ENCODE measurements at regions not wholly inside any gene's neighbourhood (a gene's known extent, or its start where the extent isn't known, plus 50 kb on each side); places are given as distances from the start of the nearest gene placed in this dataset.
"Not testable (repeated sequence)": the region's sequence is repeated elsewhere in the genome, so short reads cannot be mapped to it uniquely, and the experiment has no call there.

DNA sequence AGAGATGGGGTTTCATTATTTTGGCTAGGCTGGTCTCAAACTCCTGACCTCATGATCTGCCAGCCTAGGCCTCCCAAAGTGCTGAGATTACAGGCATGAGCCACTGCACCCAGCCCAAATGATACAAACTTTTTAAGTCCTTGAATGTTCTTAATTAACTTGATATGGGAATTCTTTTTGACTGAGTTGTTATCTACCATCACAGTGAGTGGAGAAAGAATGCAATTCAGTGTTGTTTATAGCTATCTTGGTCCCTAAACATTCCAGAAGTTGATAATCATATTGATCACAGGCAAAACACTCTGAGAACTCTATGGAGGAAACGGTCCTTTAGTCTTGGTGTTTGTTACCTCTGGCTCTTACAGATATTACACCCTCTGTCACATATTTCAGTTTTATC is 1072.5 kb downstream of the SUCLG1 start:
- DNase-seq (ENCODE audit: low read depth): no peak

DNA sequence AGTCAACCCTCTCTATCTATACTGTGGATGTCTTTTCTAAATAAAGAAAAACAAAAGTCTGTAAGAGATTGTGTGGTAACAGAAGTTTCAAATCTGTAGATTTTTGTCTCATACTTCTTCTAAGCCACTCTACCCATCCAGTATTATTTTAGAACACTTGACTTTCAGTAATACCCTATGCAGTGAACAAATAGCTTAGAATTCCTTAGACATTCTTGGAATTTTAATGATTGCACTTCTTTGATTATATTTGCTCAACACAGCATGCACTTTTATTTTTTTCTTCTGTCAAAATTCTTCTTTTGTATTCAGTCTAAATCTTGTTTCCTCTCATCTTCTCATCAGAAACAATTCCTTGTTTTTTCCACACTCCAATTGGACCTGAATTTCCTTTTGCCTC is 1080.2 kb downstream of the SUCLG1 start:
- no peak for DNase-seq (ENCODE audit: low read depth)

DNA sequence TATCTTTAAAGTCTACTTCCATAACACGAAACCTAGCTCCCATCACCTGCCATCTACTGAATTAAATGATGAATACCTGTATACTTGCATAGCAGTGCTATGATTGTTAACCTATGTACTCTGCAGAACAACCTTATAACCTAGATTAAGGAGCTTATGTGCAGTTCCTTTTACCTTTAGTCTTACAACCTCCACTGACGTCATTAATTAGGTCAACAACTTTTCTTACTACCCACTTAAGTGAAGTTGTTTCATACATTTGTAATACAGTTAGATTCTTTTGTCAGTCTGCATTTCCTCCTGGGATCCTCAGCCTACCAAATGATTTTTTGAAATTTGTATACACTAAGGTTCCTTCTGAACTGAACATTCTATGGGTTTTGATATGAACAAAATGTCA is 1082.3 kb downstream of the SUCLG1 start:
- no peak for DNase-seq (ENCODE audit: low read depth)

DNA sequence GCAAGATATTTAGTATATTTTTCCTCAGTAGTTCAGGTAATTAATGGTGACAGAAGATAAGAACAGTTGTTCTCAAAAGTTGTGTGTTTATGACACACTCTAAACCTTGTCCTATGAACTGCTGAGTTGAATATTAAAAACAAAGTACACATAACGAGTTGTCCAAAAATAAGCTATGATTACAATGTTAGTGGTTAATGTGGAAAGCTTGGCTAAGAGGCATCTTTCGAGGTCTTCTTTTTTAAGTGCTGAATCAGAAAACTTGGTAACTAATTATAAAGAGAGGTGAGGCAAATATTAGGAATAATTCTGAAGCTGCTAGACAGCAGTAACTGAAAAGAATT is 1088.7 kb downstream of the SUCLG1 start:
- DNase-seq (ENCODE audit: low read depth): no peak

DNA sequence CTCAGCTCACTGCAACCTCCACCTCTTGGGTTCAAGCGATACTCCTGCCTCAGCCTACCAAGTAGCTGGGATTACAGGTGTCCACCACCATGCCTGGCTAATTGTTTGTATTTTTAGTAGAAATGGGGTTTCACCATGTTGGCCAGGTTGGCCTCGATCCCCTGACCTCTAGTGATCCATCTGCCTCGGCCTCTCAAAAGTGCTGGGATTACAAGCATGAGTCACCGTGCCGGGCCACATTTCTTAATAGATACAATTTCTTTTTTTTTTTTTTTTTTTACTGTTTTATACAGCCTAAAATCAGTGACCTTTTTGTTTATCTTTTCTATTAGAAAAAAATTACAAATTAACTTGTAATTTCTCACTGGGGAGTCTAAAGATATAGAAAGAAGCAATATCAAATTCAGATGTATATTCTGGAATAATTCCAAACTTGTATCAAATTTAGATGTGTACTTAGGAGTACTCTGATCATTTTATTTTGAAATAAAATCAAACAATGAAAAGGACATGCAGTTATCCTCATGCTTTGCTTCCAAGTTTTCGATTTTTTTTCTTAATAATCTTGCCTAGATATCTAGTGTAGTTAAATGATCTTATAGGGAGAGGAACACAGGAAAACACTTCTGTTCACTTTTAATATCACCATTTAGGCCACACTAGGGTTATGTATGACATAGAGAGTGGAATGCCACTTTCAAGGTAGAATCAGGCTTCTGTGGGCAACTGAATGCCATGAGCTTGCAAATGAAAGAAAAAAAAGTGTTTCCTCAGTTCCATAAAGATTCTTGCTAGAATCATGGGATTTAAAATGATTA is 1089.3 kb downstream of the SUCLG1 start:
- no peak for DNase-seq (ENCODE audit: low read depth)

DNA sequence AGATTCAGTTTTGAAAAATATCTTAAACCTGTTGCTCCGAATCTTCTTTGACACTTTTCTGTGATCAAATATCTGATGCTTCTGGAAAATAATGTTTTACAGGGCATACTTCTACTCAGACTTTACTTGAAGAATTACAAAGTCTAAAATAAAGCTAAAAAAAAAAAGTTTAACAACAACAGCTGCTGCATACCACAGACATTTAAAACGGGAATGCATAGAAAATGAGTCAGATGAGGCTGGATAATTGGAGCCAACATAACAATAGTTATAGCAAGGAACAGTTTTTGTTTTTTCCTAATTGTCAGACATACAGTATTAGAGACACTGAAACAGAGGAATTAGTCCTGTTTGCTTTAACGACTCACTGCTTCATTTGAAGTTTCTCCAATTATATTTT is 1090.2 kb downstream of the SUCLG1 start:
- DNase-seq (ENCODE audit: low read depth): no peak

DNA sequence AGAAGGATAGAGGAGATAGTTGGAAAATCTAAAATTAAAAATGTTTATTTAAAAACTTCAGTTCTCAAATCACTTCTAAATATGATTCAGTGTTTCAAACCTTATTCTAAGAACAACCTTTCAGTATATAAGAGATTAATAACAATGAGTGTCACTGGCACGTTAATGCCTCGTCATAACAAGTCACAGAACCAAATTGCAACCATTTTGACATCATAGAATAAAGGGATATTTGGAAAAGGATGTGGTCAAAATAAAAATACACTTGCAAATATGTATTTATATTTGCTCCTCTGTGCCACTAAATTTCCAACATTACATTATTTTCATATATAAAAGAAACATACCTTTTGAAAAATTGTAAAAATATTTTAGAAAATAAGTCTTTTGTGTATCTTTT is 1090.6 kb downstream of the SUCLG1 start:
- DNase-seq (ENCODE audit: low read depth): no peak

DNA sequence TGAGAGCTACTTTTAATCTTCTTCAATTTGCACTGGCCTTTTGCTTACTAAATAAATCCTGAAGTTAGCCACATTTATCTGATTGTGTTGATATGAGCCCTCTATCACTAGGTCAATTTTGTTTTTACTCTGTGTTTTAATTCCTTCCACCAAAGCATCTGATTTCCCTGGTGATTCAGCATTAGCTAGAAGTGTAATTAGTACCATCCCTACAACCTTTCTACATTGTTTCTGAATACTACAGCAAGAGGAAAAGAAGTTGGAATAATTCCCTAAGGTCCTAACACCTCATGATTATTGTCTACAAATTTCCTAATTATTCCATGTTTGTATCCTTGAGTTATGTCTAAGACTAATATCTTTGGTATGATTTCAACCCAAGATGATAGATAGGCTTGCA is 1093.6 kb downstream of the SUCLG1 start:
- no peak for DNase-seq (ENCODE audit: low read depth)

DNA sequence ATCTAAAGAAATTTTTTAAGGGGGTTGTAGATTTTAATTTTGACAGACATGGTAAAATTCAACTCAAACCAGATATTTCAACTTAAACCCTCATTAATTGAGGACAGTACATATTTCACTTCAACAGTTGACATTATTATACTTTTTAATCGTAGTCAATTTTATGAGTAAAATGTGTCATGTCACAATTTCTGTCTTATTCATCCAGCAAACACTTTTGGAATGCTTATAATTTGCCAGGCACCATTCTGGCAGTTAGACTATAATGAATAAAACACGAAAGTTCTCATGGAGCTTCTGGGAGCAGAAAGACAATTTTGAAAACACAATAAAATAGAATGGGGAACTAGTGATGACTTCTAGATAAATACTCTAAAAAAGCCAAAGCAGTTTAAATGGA is 1094.8 kb downstream of the SUCLG1 start:
- DNase-seq (ENCODE audit: low read depth): no peak

DNA sequence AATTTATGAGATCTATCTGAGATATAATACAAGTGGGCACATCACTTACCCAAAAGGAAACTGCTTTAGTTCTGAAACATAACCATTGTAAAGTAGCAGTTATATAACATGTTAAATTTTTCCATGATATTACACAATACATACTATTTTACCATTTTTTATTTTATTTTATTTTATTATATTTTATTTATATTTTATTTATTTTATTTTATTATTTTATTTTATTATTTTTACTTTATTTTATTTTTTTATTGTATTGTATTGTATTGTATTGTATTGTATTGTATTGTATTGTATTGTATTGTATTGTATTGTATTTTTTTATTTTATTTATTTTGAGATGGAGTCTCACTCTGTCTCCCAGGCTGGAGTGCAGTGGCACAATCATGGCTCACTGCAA is 1095.9 kb downstream of the SUCLG1 start:
- not testable (repeated sequence) for DNase-seq (ENCODE audit: low read depth)

DNA sequence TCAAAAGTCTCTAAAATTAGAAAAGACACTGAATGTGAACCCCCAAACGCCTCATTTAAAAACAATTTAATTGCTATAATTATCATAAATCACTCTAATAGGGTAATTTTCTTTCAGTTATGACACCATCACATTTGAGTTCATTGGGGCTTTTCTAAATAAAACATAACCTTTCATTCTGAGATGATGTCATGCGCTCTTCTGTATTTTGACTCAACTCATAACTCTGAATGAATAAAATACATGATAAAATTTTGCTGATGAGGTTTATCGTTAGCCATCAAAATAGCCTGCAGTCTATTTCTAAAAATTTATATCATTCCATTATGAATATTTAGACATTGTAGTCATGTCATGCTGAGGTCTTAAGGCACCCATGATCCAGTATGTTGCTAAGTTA is 1099.7 kb downstream of the SUCLG1 start:
- DNase-seq (ENCODE audit: low read depth): no peak

DNA sequence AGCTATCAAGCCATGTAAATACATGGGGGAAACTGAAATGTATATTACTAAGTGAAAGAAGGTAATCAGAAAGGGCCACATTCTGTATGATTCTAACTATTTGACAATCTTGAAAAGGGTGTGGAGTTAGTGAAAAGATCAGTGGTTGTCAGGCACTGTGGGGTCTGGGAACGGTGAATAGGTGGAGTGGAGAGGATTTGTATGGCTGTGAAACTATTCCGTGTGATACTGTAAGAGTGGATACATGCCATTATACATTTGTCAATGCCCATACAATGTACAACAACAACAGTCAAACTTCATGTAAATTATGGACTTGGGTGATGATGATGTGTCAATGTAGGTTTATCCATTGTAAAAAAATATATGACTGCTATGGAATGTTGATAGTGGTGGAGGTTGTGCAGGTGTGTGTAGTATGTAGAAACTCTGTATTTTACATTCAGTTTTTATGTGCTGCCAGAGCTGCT is 1116.2 kb downstream of the SUCLG1 start:
- no peak for DNase-seq (ENCODE audit: low read depth)

DNA sequence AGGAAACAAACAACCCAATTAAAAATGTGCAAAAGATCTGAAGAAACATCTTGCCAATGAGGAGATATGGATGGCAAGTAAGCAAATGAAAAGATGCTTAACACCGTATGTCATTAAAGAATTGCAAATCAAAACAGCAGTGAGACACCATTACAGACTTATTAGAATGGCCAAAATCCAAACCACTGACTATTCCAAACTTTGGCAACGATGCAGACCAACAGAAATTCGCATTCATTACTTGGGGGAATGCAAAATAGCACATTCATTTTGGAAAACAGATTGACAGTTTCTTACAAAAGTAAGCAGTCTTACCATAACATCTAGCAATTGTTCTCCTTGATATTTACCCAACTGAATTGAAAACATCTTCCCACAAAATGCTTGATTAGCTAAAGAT is 1118.7 kb downstream of the SUCLG1 start:
- no peak for DNase-seq (ENCODE audit: low read depth)

DNA sequence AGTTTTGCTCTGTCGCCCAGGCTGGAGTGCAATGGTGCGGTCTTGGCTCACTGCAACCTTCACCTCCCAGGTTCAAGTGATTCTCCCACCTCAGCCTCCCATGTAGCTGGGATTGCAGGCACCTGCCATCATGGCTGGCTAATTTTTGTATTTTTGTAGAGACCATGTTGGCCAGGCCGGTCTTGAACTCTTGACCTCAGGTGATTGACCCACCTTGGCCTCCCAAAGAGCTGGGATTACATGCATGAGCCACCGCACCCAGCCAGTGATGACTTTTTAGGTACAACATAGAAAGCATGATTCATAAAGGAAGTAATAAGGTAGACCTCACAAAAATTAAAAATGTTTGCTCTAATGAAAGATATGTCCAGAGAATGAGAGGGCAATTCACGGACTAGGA is 1119.1 kb downstream of the SUCLG1 start:
- not testable (repeated sequence) for DNase-seq (ENCODE audit: low read depth)

DNA sequence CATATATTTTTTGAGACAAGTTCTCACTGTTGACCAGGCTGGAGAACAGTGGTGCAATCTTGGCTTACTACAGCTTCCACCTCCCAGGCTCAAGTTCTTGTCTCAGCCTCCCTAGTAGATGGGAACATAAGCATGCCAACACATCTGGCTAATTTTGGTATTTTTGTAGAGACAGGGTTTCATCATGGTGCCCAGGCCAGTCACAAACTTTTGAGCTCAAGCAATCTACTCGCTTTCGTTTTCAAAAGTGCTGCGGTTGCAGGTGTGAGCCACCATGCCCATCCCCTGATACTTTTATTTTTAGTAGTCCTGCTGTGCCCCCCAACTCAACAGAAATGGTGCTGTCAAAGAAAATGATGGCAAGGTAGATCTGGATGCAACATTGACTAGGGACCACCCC is 1127.3 kb downstream of the SUCLG1 start:
- no peak for DNase-seq (ENCODE audit: low read depth)

DNA sequence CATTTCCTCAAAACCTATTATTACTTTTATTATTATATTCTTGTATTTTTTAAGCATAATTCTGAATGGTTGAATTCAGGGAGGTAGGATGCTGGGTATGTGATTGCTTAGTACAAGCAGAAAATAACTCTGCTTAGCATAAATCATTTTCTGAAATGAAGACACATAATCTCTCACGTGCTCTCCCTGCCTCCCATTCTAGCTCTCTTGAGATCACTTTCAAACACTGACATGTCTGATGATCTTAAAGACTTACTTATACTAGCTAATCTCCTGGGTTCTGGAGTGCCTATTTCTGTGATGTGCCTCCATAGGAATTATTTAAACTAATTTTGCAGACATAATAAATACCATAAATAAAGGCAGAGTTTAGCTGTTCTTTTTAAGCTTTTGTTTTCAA is 1136.0 kb downstream of the SUCLG1 start:
- DNase-seq (ENCODE audit: low read depth): no peak

DNA sequence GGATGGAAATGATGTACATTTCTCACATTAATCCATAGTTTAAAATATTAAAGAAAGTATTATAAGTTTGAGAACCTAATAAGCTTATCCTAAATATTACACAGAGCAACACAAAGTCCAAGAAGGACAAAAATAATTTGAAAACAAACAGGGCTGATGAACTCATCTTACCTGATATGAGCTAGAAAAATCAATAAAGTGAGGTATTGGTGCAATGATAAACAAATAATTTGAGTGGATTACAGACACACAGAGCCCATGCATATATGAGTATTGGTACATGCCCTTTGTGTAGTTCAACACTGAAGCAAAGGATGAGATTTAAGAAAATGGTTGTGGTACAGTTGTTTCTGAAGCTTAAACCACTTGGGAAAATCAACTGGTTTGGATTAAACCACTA is 1139.0 kb downstream of the SUCLG1 start:
- no peak for DNase-seq (ENCODE audit: low read depth)

DNA sequence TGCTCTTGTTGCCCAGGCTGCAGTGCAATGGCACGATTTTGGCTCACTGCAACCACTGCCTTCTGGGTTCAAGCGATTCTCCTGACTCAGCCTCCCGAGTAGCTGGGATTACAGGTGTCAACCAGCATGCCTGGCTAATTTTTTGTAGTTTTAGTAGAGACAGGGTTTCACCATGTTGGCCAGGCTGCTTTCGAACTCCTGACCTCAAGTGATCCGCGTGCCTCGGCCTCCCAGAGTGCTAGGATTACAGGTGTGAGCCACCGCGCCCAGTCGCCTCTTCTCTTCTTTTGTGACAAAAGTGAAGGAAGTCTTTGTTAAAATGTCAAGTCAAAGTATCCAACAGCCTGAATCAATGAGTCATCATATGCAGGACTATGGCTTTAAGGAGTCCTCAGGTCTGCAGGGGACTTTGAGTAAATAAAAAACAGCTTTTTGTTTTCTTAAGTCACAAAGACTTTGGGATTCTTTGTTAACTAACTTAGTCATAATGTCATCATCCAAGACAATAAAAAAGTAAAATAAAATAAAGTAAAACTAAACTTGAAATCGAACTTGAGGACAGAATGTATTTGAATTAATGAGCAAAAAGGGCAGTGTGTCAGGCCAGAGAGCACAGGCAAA is 1153.2 kb downstream of the SUCLG1 start:
- no peak for DNase-seq (ENCODE audit: low read depth)

DNA sequence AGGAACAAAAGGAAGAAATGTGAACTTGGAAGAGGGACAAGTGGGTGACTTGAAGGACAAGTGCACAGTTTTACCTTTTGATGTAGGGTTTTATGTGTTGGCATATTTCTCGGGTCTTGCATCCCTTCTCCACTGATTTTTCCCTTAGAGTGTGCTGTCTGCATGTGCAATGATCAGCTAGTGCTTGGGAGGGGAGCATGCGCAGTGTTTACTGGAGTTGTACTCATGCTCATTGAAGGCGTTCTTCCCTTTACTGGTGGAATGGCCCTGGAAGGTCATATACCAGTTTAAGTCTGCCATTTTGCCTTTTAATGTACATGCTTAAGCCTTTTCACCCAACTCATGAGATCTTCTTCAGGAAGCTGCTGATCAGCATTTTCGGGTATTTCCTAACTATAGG is 1168.0 kb downstream of the SUCLG1 start:
- DNase-seq (ENCODE audit: low read depth): no peak

DNA sequence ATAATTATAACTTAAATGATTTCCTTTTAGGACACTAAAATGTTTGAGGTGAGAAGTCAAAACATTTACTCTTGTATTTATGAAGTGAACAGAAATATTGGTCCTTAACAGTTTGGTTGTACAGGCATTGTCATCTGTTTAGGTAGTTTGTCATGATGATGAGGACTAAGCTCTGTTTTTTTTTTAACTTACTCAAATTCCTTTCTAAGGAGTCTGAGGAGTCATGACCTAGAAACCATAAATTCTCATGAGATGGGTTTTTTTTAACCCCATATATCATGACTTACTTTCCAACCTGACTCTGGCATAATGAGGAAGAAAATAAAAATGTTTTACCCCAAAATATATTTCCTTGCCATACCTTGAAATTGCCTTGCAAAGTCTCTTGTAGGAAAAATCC is 1176.2 kb downstream of the SUCLG1 start:
- no peak for DNase-seq (ENCODE audit: low read depth)

DNA sequence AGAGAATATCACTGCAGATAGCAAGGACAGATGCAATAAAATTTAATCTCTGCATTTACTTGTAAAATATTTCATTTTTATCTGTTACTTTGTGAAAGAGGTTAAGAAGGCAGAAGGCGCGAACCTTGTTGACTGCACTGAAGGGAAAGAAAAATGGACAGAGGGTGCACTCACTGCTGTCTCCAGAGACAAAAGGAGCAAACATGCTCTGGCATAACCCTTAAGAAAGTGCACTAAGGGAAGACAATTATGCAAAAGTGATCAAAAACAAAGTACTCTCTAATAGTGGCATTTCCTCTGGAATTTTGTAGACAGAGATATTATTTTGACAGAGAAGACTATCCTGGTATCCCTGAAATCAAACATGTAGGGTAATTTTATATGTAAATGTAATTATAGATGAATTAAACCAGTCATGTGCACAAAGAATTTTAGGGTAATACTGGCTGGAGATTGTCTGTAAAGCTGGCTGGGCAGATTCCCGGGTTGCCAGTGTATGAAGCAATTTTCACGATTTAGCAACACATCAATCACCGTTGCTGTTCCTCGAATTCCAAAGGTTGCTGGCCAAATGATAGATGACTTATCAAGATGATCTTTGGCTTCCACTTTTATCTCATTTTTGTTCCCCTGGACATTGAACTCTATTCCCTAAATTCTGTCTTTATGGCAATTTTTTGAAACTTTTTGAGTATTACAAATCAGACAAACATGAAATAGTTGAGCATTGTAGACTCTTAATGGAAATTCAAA is 1176.9 kb downstream of the SUCLG1 start:
- DNase-seq (ENCODE audit: low read depth): no peak

DNA sequence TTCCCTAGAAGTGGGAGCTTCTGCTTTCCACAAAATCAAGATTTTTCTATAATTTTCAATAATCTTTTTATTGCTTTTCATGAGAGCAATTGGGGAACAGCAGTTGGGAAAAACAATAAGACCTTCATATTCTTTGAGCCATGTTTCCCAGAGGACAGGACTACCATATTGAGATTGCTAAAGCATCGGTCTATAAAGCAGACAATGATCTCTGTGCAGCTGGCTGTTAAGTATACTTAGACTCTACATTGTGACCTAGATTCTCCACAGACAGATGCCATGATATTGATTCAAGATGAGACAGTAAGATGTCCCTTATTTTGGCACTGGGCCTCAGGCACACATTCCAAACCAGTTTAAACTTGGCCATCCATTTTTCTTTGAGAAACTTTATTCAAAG is 1178.7 kb downstream of the SUCLG1 start:
- DNase-seq (ENCODE audit: low read depth): no peak

DNA sequence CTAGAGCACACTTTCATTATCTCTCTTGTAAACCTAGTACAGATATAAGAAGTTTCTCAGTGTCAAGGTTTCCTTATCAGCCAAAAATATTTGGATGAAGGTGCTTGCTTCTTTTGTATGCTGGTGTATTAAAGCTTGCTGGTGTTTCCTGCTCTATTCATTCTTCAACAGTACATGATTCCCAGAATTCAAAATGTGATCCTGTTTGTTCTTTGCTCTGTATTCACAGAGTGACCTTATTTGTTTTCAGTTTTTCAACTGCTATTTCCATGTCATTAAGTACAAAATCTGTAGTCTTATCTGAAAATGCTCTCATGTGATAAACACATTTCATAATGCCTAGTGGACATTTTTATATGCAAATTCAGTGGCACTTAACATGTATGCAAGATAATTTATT is 1185.8 kb downstream of the SUCLG1 start:
- no peak for DNase-seq (ENCODE audit: low read depth)

Data from stimulated activated CD8-positive, alpha-beta memory T cell treated with anti-CD3 and anti-CD28 coated beads, Interleukin-15, amount 100 ng/mL, for 1 hour (primary cell).